NCI-H1930 (cell line): ENCODE measurements at regions not wholly inside any gene's neighbourhood (a gene's known extent, or its start where the extent isn't known, plus 50 kb on each side); places are given as distances from the start of the nearest gene placed in this dataset.
"Not testable (repeated sequence)": the region's sequence is repeated elsewhere in the genome, so short reads cannot be mapped to it uniquely, and the experiment has no call there.

Experiments
- DNase-seq, 2 experiments: peaks; one replicate each; lab custom pipeline; 2025; lab: John Stamatoyannopoulos, UW

- no peak for DNase-seq
Observed at GRCh38 chr2:7530001-7530400, 612.8 kb downstream of the RNF144A start.

GRCh38 chr2:7539077-7539476, 621.9 kb downstream of the RNF144A start:
- DNase-seq = no peak

- DNase-seq = no peak
Observed at GRCh38 chr2:7539760-7540159, 622.5 kb downstream of the RNF144A start.

- no peak for DNase-seq
Observed at GRCh38 chr2:7552825-7553570, 635.8 kb downstream of the RNF144A start.

- no peak for DNase-seq
Observed at GRCh38 chr2:7555260-7555659, 638.0 kb downstream of the RNF144A start.

- DNase-seq = no peak
Observed at GRCh38 chr2:7557376-7557775, 640.2 kb downstream of the RNF144A start.

- DNase-seq = no peak
Observed at GRCh38 chr2:7559791-7560190, 642.6 kb downstream of the RNF144A start.

GRCh38 chr2:7566382-7566881, 649.2 kb downstream of the RNF144A start:
- no peak for DNase-seq

- not testable (repeated sequence) for DNase-seq
Observed at GRCh38 chr2:7567116-7567515, 649.9 kb downstream of the RNF144A start.

- no peak for DNase-seq
Observed at GRCh38 chr2:7567646-7568045, 650.4 kb downstream of the RNF144A start.

GRCh38 chr2:7570247-7570646, 653.0 kb downstream of the RNF144A start:
- DNase-seq = no peak

GRCh38 chr2:7571701-7572100, 654.5 kb downstream of the RNF144A start:
- no peak for DNase-seq

- DNase-seq = no peak
Observed at GRCh38 chr2:7572450-7572849, 655.2 kb downstream of the RNF144A start.

GRCh38 chr2:7573166-7573825, 656.1 kb downstream of the RNF144A start:
- no peak for DNase-seq

- DNase-seq = no peak
Observed at GRCh38 chr2:7574385-7574784, 657.2 kb downstream of the RNF144A start.

GRCh38 chr2:7577769-7578168, 660.6 kb downstream of the RNF144A start:
- no peak for DNase-seq

GRCh38 chr2:7584017-7584416, 666.8 kb downstream of the RNF144A start:
- no peak for DNase-seq

GRCh38 chr2:7586898-7587297, 669.7 kb downstream of the RNF144A start:
- DNase-seq = no peak

- no peak for DNase-seq
Observed at GRCh38 chr2:7588295-7588694, 671.1 kb downstream of the RNF144A start.

- no peak for DNase-seq
Observed at GRCh38 chr2:7592618-7593140, 675.5 kb downstream of the RNF144A start.

- no peak for DNase-seq
Observed at GRCh38 chr2:7593360-7593759, 676.1 kb downstream of the RNF144A start.

GRCh38 chr2:7594211-7594610, 677.0 kb downstream of the RNF144A start:
- no peak for DNase-seq

GRCh38 chr2:7595206-7595605, 678.0 kb downstream of the RNF144A start:
- no peak for DNase-seq
